ENCODE measurements at regions not wholly inside any gene's neighbourhood (a gene's known extent, or its start where the extent isn't known, plus 50 kb on each side); places are given as distances from the start of the nearest gene placed in this dataset.

- TF ChIP-seq YY1 (IDR thresholded peaks at IDR 0.05; ENCODE audit: low read depth, low read length) (no peak), ZBTB33 (IDR thresholded peaks at IDR 0.05) (no peak), CTCF (IDR thresholded peaks at IDR 0.05 in 2 of 3, conservative IDR thresholded peaks at IDR 0.05 in 1 of 3; ENCODE audit: control insufficient read depth in 2 of 3, extremely low read depth in 1 of 3, insufficient read depth in 1 of 3, low read depth in 3 of 3, low read length in 3 of 3) (no peak), TCF3 (IDR thresholded peaks at IDR 0.05; ENCODE audit: borderline replicate concordance, insufficient read depth, low read depth, low read length) (no peak), CEBPZ (IDR thresholded peaks at IDR 0.05; ENCODE audit: low read depth, low read length) (no peak), RFX5 (IDR thresholded peaks at IDR 0.05; ENCODE audit: low read depth, low read length) (no peak), STAT1 (conservative IDR thresholded peaks at IDR 0.05) (no peak), SUZ12 (IDR thresholded peaks at IDR 0.05; ENCODE audit: unreplicated experiment) (no peak), EGR1 (IDR thresholded peaks at IDR 0.05; ENCODE audit: borderline replicate concordance in 1 of 2, low read depth in 2 of 2, low read length in 2 of 2) (no peak), POLR2A (IDR thresholded peaks at IDR 0.05; ENCODE audit: low read depth, low read length) (no peak), SMAD1 (IDR thresholded peaks at IDR 0.05; ENCODE audit: low read depth, partially characterized antibody) (no peak), CEBPB (IDR thresholded peaks at IDR 0.05; ENCODE audit: borderline replicate concordance in 1 of 2, low read depth in 2 of 2, low read length in 2 of 2) (no peak), MYC (IDR thresholded peaks at IDR 0.05; ENCODE audit: insufficient read depth, insufficient read length, insufficient replicate concordance, low read length, severe bottlenecking) (no peak)
These were observed 635.0 kb upstream of the TENM3 start for GRCh38 chr4:181608181-181608580.

Measured in GM12878 (cell line).